CMK (cell line): ENCODE measurements at regions not wholly inside any gene's neighbourhood (a gene's known extent, or its start where the extent isn't known, plus 50 kb on each side); places are given as distances from the start of the nearest gene placed in this dataset.

Experiments used
- DNase-seq: peaks from one replicate; pipeline ENCODE4 v3.0.0-alpha.2; 2010; ENCODE audit warnings: low read depth

- no peak for DNase-seq
Measured at GRCh38 chr2:12495247-12495868, 221.4 kb upstream of the TRIB2 start.

GRCh38 chr2:12498286-12498685, 218.4 kb upstream of the TRIB2 start:
- no peak for DNase-seq

- no peak for DNase-seq
Measured at GRCh38 chr2:12498704-12499103, 218.0 kb upstream of the TRIB2 start.

GRCh38 chr2:12500899-12501298, 215.8 kb upstream of the TRIB2 start:
- DNase-seq = no peak

GRCh38 chr2:12501469-12502158, 215.1 kb upstream of the TRIB2 start:
- peak; percentile 68 for DNase-seq

GRCh38 chr2:12502759-12503158, 214.0 kb upstream of the TRIB2 start:
- DNase-seq = peak; percentile 43

- no peak for DNase-seq
Measured at GRCh38 chr2:12504443-12504842, 212.3 kb upstream of the TRIB2 start.

- no peak for DNase-seq
Measured at GRCh38 chr2:12506846-12507245, 209.9 kb upstream of the TRIB2 start.

- no peak for DNase-seq
Measured at GRCh38 chr2:12507295-12507694, 209.4 kb upstream of the TRIB2 start.

- no peak for DNase-seq
Measured at GRCh38 chr2:12510070-12510469, 206.7 kb upstream of the TRIB2 start.

- DNase-seq = no peak
Measured at GRCh38 chr2:12513339-12513738, 203.4 kb upstream of the TRIB2 start.

GRCh38 chr2:12514168-12514567, 202.6 kb upstream of the TRIB2 start:
- no peak for DNase-seq

- DNase-seq = no peak
Measured at GRCh38 chr2:12514631-12515437, 201.9 kb upstream of the TRIB2 start.

- DNase-seq = no peak
Measured at GRCh38 chr2:12515871-12516270, 200.9 kb upstream of the TRIB2 start.

- no peak for DNase-seq
Measured at GRCh38 chr2:12533337-12534005, 183.3 kb upstream of the TRIB2 start.

GRCh38 chr2:12534646-12535263, 182.0 kb upstream of the TRIB2 start:
- no peak for DNase-seq

GRCh38 chr2:12536976-12537375, 179.8 kb upstream of the TRIB2 start:
- no peak for DNase-seq

- no peak for DNase-seq
Measured at GRCh38 chr2:12538138-12538694, 178.5 kb upstream of the TRIB2 start.

- DNase-seq = no peak
Measured at GRCh38 chr2:12539336-12539735, 177.4 kb upstream of the TRIB2 start.

- DNase-seq = no peak
Measured at GRCh38 chr2:12539776-12540562, 176.8 kb upstream of the TRIB2 start.
